Activated effector memory CD4-positive, alpha-beta T cell treated with Interleukin-2 at 50 U/mL for 16 hours (primary cell): ENCODE measurements at regions not wholly inside any gene's neighbourhood (a gene's known extent, or its start where the extent isn't known, plus 50 kb on each side); places are given as distances from the start of the nearest gene placed in this dataset.
"Not testable (repeated sequence)": the region's sequence is repeated elsewhere in the genome, so short reads cannot be mapped to it uniquely, and the experiment has no call there.

Experiments
- DNase-seq: peaks from one replicate; pipeline ENCODE4 v3.0.0-alpha.2; 2020

DNA sequence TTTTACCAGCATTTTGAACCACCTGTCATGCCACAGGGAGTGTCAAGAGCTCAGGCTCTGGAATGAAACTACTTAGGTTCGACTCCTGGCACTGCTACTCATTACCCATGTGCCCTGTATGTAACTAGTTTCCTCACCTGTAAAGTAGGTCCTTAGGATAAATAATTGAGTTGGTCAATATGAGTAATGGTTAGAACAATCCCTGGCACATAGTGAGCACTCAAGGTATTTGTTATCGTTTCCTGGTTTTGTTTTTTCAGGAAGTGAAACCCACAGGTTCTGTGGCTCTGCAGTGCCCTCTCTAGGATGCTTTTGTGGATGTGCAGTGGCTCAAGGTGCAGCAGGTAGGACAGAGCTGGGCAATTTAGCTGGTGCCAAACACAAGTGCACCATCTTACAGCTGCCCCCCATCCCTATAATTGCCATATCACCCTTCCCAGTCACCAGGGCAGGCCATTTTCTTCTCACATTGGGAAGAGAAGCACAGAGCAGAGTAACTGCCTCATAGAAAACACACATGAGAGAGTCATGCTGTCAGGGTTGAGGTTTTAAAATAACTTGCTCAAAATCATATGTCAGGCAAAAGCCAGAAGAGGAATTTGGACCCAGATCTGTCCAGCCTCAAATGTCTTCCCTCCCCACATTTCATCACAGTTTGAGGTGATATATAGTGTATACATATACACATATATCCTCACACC lies 297.5 kb downstream of the RPAP3 start:
- peak; percentile 18 for DNase-seq

DNA sequence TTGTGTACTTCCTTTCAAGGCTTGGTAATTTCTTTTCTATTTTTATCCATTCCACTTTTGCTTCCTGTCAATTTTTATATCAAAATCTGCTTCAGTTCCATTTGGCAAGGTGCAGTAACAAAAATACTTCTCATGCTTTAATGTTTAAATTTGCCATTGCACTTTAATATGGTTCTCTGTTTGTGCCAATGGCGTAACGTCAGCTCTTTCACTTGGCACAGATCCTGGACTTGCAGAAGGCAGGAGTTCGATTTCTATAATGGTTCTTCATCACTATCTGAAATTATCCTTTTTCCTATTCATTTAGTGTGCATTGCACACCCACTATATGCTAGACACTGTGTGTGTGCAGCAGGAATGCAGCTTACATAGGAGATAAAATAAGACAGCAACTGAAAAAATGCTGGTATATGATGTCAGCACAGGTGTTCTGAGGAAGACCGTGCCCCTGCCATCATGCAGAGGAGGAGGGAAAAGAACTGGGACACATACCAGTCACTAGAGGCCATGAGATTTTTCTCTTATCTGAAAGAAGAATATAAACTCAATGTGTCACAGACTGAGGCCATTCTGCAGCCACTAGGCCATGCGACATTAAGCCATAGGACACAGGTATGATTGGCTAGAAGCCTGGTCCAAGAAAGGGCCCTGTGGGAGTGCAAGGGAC lies 298.2 kb downstream of the RPAP3 start:
- no peak for DNase-seq

DNA sequence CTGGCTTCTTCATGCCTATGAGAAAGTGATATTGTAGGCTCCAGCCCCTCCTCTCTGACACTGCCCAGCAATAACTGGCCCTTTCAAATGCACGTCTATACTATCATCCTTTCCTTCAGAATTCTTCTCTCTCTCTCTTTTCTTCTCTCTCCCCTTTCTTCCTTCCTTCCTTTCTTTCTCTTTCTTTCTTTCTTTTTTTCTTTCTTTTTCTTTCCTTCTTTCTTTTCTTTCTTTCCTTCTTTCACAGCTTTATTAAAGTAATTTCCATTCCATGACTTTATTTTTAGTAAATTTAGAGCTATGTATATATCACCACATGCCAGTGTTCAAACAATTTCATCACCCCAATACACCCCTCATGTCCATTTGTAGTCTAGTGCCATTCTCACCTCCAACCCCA lies 302.1 kb downstream of the RPAP3 start:
- no peak for DNase-seq

DNA sequence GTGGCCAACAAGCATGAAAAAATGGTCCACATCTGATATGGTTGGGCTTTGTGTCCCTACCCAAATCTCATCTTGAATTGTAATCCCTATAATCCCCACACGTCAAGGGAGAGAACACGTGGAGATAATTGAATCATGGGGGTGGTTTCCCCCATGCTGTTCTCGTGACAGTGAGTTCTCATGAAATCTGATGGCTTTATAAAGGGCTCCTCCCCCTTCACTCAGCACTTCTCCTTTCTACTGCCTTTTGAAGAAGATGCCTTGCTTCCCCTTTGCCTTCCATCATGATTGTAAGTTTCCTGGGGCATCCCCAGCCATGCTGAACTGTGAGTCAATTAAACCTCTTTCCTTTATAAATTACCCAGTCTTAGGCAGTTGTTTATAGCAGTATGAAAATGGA lies 304.6 kb downstream of the RPAP3 start:
- DNase-seq: not testable (repeated sequence)

DNA sequence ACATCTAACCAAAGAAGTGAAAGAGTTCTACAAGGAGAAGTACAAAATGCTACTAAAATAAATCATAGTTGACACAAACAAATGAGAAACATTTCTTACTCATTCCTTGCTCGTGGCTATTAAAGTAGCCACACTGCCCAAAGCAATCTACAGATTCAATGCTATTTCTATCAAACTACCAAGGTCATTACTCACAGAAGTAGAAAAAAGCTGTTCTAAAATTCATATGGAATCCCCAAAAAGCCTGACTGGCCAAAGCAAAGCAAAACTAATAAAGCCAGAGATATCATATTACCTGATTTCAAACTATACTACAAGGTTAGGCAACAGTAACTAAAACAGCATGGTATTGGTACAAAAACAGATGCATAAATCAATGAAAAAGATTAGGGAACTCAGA lies 305.6 kb downstream of the RPAP3 start:
- DNase-seq: no peak

DNA sequence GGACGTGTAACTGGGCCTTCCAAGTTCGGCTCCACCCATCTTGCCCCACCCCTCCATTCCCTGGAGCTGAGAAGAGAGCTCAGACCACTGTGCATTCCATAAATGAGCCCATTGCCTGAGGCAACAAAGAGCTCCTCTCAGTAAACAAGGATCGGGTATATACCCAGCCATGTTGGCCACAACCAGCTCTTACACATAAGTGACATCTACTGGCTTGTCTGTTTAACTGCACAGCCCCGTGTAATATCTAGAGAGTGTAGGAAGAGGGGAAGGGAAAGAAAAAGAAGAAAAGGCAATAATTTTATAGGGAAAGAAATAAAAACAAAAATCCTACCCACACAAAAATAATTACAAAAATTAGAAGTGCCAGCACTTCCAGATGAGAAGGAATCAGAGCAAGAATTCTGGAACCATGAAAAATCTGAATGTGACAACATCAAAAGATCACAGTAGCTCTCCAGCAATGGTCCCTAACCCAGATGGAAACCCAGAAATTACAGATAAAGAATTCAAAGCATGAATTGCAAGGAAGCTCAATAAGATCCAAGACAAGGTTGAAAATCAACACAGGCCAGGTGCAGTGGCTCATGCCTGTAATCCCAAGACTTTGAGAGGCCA lies 308.1 kb downstream of the RPAP3 start:
- peak; percentile 2 for DNase-seq

DNA sequence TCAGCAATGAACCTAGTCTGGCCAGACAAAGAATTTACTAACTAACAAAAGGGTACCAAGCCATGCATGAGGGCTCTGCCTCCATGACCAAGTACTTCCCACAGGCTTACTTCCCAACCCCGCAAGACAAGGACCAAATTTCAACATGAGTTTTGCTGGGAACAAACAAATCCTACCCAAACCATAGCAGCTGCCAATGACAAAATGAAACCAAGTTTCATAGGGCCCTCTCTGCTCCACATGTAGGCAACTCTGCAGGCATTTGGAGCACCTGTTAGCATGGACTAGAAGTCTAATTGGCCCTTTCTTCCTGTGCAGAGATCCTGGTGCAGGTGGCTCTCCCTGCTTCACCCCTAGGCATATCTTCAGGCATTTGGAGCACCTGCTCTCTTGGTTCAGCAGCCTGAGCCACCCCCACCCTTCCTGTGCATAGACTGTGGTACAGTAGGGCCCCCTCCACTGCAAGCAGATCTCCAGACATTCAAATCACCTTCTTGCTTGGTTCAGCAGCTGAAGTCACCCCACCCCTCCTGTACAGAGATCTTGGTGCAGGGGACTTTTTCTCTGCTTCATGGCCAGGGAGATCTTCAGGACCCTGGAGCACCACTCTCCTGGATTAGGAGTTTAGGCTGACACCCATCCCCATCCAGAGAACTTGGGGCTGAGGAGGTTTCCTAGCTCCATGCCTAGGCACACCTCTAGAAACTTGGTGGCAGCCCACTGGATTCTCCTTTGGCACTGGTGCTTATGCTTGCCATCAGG lies 308.7 kb downstream of the RPAP3 start:
- DNase-seq: no peak

DNA sequence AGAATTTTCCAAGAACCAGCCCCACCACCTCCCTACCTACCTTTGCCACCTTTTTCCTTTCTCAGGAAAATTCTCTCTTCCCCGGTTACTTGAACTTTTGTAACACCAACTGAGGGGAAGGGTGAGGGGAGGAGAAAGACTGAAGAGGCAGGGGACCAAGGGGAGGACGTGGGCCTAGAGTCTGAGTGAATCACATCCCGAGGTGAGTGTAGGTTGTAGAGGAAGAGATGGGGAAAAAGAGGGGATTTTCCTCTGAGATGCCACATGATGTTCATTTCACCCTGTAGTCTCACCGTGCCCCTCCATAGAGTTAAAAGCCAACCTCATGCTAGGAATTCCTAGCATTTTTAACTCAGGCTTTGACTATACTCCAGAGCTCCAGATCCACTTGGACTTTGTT lies 311.8 kb downstream of the RPAP3 start:
- DNase-seq: no peak

DNA sequence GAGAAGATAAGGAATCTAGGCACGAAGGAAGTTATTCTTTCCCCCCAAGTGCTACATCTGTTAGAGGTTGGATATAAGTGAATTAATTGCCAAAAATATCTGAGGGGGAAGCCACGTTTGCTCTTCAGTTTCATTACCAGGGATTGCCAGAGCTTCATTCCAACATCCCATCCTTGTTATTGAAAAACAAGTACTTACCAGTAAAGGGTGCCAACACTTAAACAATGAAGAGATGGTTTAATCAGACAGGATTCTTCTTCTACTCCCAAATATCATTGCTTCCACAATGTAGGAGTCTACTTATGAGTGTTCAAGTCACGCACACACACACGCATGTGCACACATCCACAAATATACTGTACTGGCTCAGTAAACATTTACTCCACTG lies 312.4 kb downstream of the RPAP3 start:
- no peak for DNase-seq

DNA sequence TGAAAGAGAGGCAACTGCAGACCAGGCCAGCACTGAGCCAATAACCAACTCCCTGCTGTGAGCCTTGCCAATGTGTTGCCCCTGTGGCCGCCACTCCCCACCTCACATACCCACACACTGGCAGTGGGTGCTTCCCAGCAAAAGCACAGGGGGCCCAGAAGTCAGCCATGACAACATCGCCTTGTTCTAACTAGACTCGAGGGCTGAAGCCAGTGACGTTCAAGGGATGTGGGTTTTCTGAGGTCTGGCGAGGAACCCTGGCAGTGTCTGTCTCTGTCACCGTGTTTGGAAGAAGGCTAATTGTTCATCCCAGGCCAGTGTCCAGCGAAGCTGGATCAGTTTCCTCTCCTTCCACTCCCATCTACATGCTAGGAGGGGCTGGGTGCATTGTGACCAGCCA lies 311.8 kb upstream of the AMIGO2 start:
- DNase-seq: peak; percentile 43

DNA sequence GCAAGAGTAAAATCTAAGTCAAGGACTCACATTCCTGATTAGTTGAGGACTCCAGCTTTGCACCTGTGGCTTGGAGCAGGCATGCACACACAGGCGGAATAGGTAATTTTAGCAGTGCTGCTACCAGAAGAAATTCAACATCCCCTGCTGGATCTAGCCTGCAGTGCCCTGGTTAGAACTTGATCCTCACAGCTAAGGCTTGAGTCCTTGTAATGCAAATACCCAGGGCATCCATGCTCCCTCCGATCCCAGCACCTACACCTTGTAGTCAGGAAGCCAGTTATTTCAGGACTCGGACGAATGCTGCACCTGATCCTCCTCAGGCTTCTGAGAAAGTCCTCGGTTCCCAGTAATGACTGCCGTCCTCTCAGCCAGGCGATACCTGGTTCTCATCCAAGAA lies 309.0 kb upstream of the AMIGO2 start:
- no peak for DNase-seq

DNA sequence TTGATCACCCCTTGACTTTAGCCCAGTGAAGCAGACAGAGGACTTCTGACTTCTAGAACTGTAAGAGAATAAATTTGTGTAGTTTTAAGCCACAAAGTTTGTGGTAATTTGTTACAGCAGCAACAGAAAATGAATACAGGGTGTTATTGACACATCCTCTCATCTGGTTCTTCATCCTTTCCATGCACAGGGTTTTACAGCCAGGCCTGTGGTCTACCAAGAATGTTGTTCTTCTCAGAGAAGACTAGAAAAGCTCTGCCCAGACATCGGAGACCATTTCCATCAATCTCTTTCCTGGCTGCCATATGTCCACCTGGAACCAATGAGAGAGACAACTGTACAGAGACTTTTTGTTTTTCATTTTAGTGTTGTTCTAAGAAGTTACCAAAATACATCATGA lies 308.2 kb upstream of the AMIGO2 start:
- no peak for DNase-seq

DNA sequence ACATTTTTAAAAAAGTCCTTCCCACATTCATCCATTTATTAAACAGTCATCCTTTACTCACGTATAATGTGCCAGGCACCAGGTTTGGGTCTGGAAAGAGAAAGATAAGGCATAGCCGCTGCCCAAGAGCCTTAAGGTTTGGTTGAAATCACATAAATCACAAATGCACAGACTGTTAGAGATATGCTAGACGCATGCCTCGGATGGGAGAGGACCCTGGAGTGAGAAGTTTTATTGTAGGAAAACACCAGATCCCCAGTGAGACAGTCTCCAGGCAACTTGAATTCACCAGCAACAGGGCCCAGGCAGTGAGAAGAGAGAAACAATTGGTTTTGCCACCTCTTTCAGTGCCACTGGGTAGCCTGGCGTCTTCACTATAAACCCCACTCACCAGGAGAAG lies 305.9 kb upstream of the AMIGO2 start:
- DNase-seq: no peak

DNA sequence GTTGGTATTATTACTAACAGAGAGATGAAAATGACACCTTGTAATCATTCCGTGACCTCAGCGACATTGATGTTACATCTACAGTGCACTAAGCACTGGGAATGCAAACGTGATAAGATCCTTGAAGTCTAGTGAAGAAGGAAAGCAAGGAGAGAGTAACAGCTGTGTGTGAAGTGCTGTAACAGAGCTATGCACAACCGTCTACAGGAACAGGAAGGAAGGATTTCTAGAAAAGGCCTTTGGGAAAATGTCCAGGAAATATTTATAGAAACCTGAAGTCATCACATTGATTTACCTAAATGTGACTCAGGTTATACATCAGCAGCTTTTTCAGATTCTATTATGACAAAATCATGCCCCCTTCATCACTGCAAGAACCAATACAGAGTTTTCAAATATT lies 304.2 kb upstream of the AMIGO2 start:
- DNase-seq: no peak

DNA sequence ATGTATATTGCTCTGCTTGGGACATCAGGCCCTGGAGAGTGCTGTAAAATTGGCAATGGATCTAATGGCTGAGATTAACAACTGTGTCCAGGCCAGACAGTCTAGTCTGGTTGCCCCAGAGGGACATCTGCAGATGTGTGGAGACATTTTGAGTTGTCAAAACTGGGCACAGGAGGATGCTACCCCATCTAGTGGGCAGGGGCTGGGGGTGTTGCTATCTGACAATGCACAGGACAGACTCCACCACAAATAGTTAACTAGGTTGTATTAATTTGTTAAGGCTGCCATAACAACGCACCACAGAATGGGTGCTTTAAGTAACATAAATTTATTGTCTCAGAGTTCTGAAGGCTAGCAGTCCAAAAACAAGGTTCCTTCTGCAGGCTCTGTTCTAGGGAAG lies 302.5 kb upstream of the AMIGO2 start:
- DNase-seq: no peak

DNA sequence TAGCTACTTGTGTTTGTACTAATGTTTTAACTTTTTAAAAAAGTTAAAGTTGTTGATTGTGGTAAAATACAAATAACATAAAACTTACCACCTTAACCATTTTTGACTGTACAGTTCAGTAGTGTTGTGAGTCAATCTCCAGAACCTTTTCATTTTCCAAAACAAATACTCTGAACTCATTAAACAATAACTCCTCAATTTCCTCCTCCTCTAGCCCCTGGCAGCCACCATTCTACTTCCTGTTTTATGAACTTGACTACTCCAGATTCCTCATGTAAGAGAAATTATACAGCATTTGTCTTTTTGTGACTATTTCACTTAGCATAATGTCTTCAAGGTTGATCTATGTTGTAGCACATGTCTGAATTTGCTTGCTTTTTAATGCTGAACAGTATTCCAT lies 299.1 kb upstream of the AMIGO2 start:
- DNase-seq: no peak

DNA sequence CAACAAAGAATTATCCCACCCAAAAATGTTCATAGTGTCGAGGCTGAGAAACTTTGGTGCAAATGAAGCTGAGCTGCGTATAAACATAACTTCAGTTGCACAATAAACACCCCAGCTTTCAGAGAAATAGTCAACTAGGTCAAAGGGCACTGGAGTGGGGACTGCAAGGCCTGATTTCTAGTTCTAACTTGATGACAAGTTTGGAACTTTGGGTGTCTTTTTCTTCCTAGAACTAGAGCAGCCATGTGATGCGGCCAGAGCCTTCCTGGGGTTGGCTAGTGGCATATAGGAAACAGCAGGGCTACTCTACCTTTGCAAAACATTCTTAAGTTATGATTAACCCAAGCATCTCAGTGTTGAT lies 298.4 kb upstream of the AMIGO2 start:
- DNase-seq: no peak

DNA sequence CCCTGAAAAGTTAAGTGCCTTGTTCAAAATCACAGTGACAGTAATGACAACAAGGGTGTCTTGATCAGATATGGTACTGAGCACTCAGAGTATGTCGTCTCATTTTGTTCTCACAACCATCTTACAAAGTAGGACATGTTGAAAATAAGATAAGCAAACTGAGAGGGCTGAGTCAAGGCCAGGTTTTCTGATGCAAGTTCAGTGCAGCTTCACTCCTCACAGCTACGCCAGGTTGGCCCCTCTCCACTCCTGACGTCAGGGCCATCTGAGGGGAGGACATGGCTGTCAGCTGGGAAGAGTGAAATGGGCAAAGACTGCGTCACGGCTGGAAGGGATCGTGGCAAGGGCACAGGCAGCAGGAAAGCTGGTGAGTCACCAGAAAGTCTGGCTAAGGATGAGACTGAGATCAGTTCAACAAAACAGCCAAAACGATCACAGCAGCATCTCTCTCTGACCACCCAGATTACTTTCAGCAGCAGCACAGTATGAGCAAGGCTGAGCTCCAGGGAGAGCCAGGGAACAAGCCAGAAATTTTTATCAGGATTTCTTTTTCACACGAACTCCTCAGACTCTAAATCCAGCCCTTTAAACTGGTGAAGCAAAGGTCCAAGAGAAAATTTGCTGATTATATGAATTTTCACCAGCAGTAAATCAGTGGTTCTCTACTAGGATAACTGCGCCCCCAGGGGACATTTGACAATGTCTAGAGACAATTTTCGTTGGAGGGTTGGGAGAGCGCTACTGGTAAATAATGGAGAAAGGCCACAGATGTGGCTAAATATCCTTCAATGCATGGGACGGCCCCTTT lies 297.9 kb upstream of the AMIGO2 start:
- DNase-seq: no peak

DNA sequence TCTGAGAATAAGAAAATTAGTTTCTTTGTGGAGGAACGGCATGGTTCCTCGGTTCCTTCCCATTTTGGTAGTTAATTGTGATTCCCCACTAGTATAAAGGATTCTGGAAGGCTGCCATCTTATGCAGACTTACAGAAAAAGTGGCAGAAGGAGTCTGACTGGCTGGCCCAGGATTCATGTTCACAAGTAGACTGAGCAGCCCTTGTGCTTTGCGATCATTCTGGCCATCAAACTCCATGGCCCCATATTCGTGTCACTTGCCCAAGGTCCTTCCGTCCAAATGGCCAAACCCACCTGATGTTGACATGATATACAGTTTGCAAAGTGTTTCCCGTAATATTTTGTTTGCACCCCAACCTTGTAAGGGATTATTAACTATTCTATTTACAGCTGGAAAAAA lies 297.2 kb upstream of the AMIGO2 start:
- no peak for DNase-seq

DNA sequence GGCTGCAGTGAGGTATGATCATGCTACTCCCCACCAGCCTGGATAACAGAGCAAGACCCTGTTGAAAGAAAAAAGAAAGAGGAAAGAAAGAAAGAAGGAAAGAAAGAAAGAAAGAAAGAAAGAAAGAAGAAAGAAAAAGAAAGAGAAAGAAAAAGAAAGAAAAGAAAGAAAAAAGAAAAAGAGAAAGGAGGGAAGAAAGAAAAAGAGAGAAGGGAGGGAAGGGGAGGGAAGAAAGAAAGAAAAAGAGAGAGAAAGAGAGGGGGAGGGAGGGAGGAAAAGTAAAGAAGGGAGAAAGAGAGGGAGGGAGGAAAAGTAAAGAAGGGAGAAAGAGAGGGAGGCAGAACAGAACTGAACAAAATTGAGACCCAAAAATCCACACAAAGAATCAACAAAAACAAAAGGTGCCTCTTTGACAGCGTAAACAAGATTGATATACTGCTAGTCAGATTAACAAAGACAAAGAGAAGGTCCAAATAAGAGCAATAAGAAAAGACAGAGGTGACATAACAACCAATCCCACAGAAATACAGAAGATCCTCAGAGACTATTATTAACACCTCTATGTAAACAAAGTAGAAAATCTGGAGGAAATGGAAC lies 293.9 kb upstream of the AMIGO2 start:
- DNase-seq: no peak

DNA sequence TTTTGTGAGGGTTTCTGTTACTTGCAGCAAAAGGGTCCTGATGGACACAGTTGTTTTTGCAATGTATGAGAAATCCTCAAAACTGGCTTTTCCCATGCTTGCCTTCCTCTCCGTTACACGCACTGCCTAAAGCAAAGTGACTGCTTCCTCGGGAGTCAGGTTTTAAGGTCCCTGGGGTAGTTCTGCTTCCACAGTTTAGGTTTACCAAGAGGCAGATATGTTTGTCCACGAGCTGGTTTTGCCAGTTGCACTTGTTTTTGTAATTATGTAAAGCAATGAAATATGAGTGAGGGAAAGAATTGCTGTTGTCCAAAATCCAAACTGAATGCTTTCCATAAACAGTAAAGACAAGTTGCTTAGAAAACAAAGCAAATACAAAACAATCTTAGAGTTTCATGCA lies 290.7 kb upstream of the AMIGO2 start:
- DNase-seq: no peak

DNA sequence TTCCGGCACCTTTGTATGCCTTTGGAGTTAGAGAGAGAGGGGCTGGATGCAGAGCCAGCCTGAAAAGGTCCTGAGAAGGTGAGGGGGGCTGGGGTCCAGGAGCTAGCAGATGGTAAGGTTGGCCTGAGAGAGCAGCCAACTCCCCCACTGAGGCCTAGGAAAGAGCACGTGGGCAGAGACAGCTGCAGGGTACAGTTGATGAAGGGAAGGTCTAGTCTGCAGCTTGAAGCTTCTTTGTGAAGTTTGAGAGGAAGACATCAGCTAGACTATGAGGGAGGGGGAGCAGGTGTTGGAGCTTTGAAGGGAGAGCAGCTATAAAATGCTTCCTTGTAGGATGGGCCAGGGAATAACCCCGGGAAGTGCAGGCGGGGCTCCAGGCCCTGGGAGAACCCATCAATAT lies 289.3 kb upstream of the AMIGO2 start:
- no peak for DNase-seq
